ENCODE measurements at regions not wholly inside any gene's neighbourhood (a gene's known extent, or its start where the extent isn't known, plus 50 kb on each side); places are given as distances from the start of the nearest gene placed in this dataset.

GRCh38 chr7:67725423-67725822 is 728.8 kb downstream of the TYW1 start:
- TF ChIP-seq, protein P1, sequence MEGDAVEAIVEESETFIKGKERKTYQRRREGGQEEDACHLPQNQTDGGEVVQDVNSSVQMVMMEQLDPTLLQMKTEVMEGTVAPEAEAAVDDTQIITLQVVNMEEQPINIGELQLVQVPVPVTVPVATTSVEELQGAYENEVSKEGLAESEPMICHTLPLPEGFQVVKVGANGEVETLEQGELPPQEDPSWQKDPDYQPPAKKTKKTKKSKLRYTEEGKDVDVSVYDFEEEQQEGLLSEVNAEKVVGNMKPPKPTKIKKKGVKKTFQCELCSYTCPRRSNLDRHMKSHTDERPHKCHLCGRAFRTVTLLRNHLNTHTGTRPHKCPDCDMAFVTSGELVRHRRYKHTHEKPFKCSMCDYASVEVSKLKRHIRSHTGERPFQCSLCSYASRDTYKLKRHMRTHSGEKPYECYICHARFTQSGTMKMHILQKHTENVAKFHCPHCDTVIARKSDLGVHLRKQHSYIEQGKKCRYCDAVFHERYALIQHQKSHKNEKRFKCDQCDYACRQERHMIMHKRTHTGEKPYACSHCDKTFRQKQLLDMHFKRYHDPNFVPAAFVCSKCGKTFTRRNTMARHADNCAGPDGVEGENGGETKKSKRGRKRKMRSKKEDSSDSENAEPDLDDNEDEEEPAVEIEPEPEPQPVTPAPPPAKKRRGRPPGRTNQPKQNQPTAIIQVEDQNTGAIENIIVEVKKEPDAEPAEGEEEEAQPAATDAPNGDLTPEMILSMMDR (IDR thresholded peaks at IDR 0.05): no peak
- TF ChIP-seq POLR2AphosphoS5 (IDR thresholded peaks at IDR 0.05) (no peak), POLR2A (IDR thresholded peaks at IDR 0.05) (no peak)
